ENCODE measurements at regions not wholly inside any gene's neighbourhood (a gene's known extent, or its start where the extent isn't known, plus 50 kb on each side); places are given as distances from the start of the nearest gene placed in this dataset.

GRCh38 chr1:96995351-96995750 is 273.8 kb downstream of the PTBP2 start:
- DNase-seq (ENCODE audit: low read depth), result peak; percentile 36

- no peak for DNase-seq (ENCODE audit: low read depth)
Measured at GRCh38 chr1:96996001-96996400, 274.4 kb downstream of the PTBP2 start.

- DNase-seq (ENCODE audit: low read depth), result no peak
Measured at GRCh38 chr1:96997717-96998116, 276.1 kb downstream of the PTBP2 start.

- DNase-seq (ENCODE audit: low read depth), result no peak
Measured at GRCh38 chr1:96998466-96998865, 276.9 kb downstream of the PTBP2 start.

DNA sequence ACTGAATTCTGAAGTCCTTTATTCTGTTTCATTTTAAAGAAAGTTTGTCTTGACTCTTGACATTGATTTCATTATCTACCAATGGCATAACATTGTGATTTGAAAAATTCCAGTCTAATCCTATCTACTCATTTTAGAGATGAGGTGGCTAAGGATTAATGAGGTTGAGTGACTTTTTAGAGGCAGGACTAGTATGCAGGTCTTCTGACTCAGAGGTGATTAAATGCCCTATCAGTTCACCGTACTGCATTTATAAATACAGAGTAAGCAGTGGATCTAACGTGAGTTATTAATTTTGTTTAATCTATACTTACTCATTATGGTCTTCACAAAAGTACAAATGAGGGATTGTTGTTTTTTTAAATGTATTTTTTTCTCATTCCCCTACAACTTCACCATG is 277.6 kb downstream of the PTBP2 start:
- no peak for DNase-seq (ENCODE audit: low read depth)

- no peak for DNase-seq (ENCODE audit: low read depth)
Measured at GRCh38 chr1:97004054-97004453, 282.5 kb downstream of the PTBP2 start.

GRCh38 chr1:97004743-97005142 is 283.2 kb downstream of the PTBP2 start:
- DNase-seq (ENCODE audit: low read depth), result no peak

DNA sequence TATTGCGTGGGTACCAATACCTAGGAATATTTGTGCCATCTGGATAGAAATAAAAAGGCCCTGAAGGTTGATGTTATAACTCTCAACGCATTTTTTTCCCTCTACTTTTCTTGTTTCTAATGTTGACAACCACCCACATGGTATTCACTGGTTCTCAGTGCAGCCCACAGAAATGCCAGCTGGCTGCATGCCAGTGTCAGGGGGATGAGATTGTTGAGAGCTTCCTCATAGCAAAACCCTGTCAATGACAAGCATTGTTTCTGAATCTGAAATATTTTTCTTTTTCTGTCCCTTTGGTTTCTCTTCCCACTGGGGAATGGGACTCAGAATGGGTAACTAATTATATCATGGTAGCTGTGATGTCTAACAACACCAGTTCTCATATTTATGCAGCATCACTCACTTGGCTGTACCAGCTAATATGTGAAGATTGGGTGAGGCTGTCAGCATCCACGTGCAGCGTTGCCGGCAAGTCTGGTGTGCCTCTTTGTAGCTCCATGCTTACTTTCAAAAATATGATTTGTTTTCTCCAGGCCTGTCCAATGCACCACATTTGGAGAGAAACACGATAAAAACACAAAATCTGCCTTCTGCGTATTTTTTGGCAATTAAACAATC is 284.6 kb downstream of the PTBP2 start:
- DNase-seq (ENCODE audit: low read depth), result peak; percentile 82

- DNase-seq (ENCODE audit: low read depth), result no peak
Measured at GRCh38 chr1:97007840-97008604, 286.4 kb downstream of the PTBP2 start.

DNA sequence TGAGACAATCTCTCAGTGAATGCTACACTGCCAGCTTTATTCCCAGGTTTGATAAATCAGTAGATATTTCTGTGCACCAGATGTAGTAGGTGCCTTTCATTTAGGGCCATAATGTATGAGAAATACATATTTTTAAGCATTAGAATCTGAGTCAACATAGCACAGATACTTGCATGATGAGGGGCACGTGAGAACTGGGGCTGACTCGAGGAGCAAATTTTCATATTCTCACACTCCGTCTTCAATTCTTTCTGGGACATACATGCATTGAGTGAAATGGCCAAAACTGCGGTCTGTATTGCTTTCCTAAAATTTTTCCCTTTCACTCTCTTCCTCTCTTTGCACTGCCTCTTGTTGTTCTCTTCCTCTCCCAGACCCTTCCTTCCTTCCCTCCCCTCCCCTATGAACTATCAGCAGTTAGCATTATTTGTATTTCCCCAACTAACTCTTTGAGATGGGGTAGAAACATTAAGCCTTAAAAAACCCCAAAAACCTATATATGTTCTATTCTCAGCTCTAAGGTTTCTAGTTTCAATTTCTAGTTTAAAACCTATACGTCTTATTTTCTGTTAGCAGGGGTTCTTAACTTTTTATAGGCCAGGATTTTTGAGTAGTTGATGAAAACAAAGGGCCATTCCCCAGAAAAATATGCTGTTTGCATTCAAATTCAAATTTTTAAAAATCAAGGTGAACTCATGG is 289.1 kb downstream of the PTBP2 start:
- DNase-seq (ENCODE audit: low read depth), result no peak

- no peak for DNase-seq (ENCODE audit: low read depth)
Measured at GRCh38 chr1:97013136-97013535, 291.6 kb downstream of the PTBP2 start.

DNA sequence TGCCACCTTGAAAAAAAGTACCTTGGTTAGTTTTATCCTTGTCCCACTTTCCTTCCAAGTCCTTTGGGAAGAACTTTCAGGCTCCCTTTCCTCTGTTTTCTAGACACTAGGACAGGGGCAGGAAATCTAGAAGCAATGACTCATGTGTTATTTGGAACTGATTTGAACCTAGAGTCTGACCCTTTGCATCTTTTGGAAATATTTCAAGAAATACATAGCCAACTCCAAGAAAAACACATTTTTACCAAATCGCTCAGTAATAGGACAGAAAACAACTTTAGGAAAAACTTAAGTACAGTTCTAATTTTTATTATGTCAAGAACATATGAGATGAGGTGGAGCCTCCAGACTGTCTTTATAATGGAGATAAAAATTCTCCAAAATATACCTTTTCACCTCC is 292.4 kb downstream of the PTBP2 start:
- peak; percentile 77 for DNase-seq (ENCODE audit: low read depth)

DNA sequence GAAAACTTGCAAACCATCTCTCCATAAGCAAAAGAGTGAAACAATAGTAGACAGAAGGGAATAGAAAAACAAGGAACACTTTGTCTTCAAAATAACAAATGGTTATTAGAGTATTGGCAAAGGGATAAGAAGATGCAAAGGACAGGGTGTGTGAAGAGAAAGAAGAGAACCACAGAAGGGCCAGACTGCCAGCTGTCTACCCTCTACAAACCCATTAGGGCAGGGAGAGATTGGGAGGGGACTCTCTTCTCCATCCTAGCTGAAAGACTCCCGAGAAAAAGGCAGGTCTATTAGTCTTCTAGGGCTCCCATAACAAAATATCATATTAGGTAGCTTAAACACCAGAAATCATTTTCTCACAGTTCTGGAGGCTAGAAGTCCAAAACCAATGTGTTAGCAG is 292.8 kb downstream of the PTBP2 start:
- DNase-seq (ENCODE audit: low read depth), result no peak

GRCh38 chr1:97017895-97018294 is 296.3 kb downstream of the PTBP2 start:
- DNase-seq (ENCODE audit: low read depth), result no peak
